DOHH2 (cell line): ENCODE measurements at regions not wholly inside any gene's neighbourhood (a gene's known extent, or its start where the extent isn't known, plus 50 kb on each side); places are given as distances from the start of the nearest gene placed in this dataset.

Experiments used
- H3F3A ChIP-seq: fragments of 200-600 bp; sonication (generic), shearing (Covaris generic); 2 replicates; pipeline ENCODE4 v1.6.0; 2016; ENCODE audit warnings: antibody characterized with exemption, mild to moderate bottlenecking; ENCODE audit not compliant: control insufficient read depth, insufficient read depth
- H3K27ac ChIP-seq: fragments of 200-600 bp; sonication (generic); 2 replicates; pipeline ENCODE4 v1.5.1; 2014; ENCODE audit warnings: low read depth, mild to moderate bottlenecking, low read length, moderate library complexity
- H3K27me3 ChIP-seq: fragments of 200-600 bp; sonication (generic); 2 replicates; pipeline ENCODE4 v1.6.1; 2014; ENCODE audit warnings: mild to moderate bottlenecking, low read length, mixed read lengths; ENCODE audit not compliant: control insufficient read depth
- H3K36me3 ChIP-seq: fragments of 200-600 bp; sonication (generic); 2 replicates; pipeline ENCODE4 v1.6.1; 2014; ENCODE audit warnings: mild to moderate bottlenecking, low read length, moderate library complexity, mixed read lengths; ENCODE audit not compliant: control insufficient read depth
- H3K4me1 ChIP-seq: fragments of 200-600 bp; sonication (generic); 2 replicates; pipeline ENCODE4 v1.6.1; 2014; ENCODE audit warnings: mild to moderate bottlenecking, low read length, mixed read lengths; ENCODE audit not compliant: control insufficient read depth
- H3K4me2 ChIP-seq: fragments of 200-600 bp; sonication (generic); 2 replicates; pipeline ENCODE4 v1.6.0; 2014; ENCODE audit warnings: mild to moderate bottlenecking, low read length, moderate library complexity
- H3K4me3 ChIP-seq: fragments of 200-600 bp; sonication (generic); 2 replicates; pipeline ENCODE4 v1.5.1; 2014; ENCODE audit warnings: mild to moderate bottlenecking, low read length, mixed read lengths
- H3K79me2 ChIP-seq: fragments of 200-600 bp; sonication (generic); 2 replicates; pipeline ENCODE4 v1.6.1; 2014; ENCODE audit warnings: mild to moderate bottlenecking, low read length, mixed read lengths; ENCODE audit not compliant: control insufficient read depth
- H3K9me2 ChIP-seq: fragments of 200-600 bp; sonication (generic); replicated peaks from 2 replicates; pipeline ENCODE4 v1.6.1; 2014; ENCODE audit warnings: mild to moderate bottlenecking, low read length, mixed read lengths; ENCODE audit not compliant: control insufficient read depth
- H3K9me3 ChIP-seq: fragments of 200-600 bp; sonication (generic); 2 replicates; pipeline ENCODE4 v1.6.1; 2014; ENCODE audit warnings: antibody characterized with exemption, low read length, mixed read lengths; ENCODE audit not compliant: control insufficient read depth, insufficient read depth
- H4K20me1 ChIP-seq: fragments of 200-600 bp; sonication (generic); 2 replicates; pipeline ENCODE4 v1.6.0; 2014; ENCODE audit warnings: low read depth, mild to moderate bottlenecking, antibody characterized with exemption, low read length, moderate library complexity; ENCODE audit not compliant: control insufficient read depth, insufficient read depth
- EZH2phosphoT487 ChIP-seq: fragments of 200-600 bp; sonication (generic); IDR thresholded peaks from 2 replicates; pipeline ENCODE4 v1.6.1; 2017; ENCODE audit warnings: borderline replicate concordance, mild to moderate bottlenecking, antibody characterized with exemption, low read length, moderate library complexity, mixed read lengths
- TF ChIP-seq, protein P1 (sequence below): fragments of 200-600 bp; sonication (generic); IDR thresholded peaks from one replicate; pipeline ENCODE4 v1.5.1; 2014; ENCODE audit warnings: antibody characterized with exemption, mild to moderate bottlenecking, low read depth, low read length; ENCODE audit not compliant: poor library complexity, severe bottlenecking

DNA sequence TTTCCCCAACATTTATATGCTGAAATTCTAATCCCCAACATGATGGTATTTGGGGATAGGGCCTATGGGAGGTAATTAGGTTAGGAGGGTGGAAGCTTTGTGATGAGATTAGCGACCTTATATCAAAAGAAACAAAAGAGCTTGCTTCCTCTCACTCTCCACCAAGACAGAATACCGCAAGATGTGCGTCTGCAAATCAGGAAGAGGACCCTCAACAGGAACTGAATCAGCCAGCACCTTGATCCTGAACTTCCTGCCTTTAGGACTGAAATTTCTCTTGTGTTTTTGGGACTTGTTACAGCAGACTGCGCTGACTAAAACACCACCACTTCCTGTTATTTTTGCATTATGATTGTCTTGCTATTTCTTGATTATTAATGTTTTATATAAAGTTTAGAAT is 1889.4 kb downstream of the C4orf33 start:
- TF ChIP-seq, protein P1, sequence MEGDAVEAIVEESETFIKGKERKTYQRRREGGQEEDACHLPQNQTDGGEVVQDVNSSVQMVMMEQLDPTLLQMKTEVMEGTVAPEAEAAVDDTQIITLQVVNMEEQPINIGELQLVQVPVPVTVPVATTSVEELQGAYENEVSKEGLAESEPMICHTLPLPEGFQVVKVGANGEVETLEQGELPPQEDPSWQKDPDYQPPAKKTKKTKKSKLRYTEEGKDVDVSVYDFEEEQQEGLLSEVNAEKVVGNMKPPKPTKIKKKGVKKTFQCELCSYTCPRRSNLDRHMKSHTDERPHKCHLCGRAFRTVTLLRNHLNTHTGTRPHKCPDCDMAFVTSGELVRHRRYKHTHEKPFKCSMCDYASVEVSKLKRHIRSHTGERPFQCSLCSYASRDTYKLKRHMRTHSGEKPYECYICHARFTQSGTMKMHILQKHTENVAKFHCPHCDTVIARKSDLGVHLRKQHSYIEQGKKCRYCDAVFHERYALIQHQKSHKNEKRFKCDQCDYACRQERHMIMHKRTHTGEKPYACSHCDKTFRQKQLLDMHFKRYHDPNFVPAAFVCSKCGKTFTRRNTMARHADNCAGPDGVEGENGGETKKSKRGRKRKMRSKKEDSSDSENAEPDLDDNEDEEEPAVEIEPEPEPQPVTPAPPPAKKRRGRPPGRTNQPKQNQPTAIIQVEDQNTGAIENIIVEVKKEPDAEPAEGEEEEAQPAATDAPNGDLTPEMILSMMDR: no peak
- no peak for TF ChIP-seq EZH2phosphoT487
- Histone ChIP-seq H3K4me3 (no peak overlapping the region), H3K4me2 (no peak overlapping the region), H4K20me1 (no peaks in the 10 kb centered on the region), H3F3A (no peaks in the 10 kb centered on the region), H3K27ac (no peak overlapping the region), H3K27me3 (no peaks in the 10 kb centered on the region), H3K4me1 (no peaks in the 10 kb centered on the region), H3K9me3 (no peaks in the 10 kb centered on the region), H3K9me2 (no peaks in the 10 kb centered on the region), H3K79me2 (no peaks in the 10 kb centered on the region), H3K36me3 (no peaks in the 10 kb centered on the region)

DNA sequence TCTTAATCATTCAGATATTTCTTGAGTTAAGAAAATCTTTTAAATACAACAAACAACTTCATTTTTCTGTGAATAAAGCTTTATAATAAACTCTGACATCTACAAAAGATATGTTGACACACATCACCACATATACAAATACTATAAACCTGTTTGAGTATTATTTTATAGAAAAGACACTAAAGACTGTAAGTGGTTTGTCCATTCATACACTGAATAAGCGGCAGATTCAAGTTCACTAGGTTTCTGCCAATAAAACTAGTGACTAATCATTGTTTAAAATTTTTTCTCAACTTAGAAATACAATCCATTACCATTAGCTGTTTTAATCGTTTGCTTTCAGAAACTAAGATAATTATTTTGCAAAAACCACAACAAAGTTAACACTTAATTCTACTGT is 1900.0 kb downstream of the C4orf33 start:
- Histone ChIP-seq H3K9me2 (no peaks in the 10 kb centered on the region), H3K36me3 (no peaks in the 10 kb centered on the region), H3K4me1 (no peaks in the 10 kb centered on the region), H3K4me3 (no peak overlapping the region), H3K9me3 (no peaks in the 10 kb centered on the region), H3K79me2 (no peaks in the 10 kb centered on the region), H3K27ac (no peak overlapping the region), H3F3A (no peaks in the 10 kb centered on the region), H4K20me1 (no peaks in the 10 kb centered on the region), H3K27me3 (no peaks in the 10 kb centered on the region), H3K4me2 (no peak overlapping the region)
- TF ChIP-seq, protein P1: no peak
- TF ChIP-seq EZH2phosphoT487: no peak

DNA sequence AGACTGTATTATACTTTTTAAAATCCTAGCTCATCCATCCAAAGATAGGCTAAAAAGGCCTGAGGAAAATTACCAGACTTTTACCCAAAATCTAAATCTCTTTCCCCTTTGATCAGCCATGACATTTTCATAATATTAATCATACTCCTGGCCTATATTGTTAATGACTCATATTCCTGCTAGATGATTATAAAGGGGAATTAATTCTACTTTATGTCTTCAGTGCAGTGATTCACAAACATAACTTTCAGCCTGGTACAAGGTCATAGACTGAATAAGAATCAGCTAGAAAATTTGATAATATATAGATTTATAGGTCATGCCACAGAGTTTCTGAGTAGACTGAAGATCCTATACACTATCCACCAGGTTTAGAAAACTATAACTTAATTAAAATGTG is 1905.4 kb downstream of the C4orf33 start:
- Histone ChIP-seq H4K20me1 (no peaks in the 10 kb centered on the region), H3K4me2 (no peak overlapping the region), H3K9me2 (no peaks in the 10 kb centered on the region), H3K79me2 (no peaks in the 10 kb centered on the region), H3F3A (no peaks in the 10 kb centered on the region), H3K27me3 (no peaks in the 10 kb centered on the region), H3K4me1 (no peaks in the 10 kb centered on the region), H3K27ac (no peak overlapping the region), H3K9me3 (no peaks in the 10 kb centered on the region), H3K36me3 (no peaks in the 10 kb centered on the region), H3K4me3 (no peak overlapping the region)
- TF ChIP-seq EZH2phosphoT487: no peak
- TF ChIP-seq, protein P1: no peak

DNA sequence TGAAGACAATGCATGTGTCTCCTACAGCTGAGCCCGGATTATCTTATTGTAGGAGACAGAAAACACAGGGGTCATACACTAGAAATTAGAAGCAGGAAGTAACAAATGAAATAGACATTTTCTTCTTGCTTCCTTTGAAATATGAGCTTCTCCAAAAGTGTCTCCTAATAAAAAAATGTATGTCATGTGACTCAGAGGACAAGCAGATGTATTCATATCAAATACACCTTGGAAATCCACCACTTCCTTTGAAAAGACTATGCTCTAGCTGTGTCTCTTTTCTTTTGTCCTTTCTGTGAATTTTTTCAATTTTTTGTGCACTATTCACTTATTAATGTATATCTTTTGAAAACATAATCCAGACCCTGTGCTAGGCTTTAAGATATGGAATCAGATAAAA is 1906.2 kb downstream of the C4orf33 start:
- no peaks in the 10 kb centered on the region for H3K36me3 ChIP-seq
- H3K79me2 ChIP-seq: no peaks in the 10 kb centered on the region
- H3F3A ChIP-seq: no peaks in the 10 kb centered on the region
- no peak overlapping the region for H3K27ac ChIP-seq
- no peaks in the 10 kb centered on the region for H4K20me1 ChIP-seq
- H3K9me2 ChIP-seq: no peaks in the 10 kb centered on the region
- H3K4me2 ChIP-seq: no peak overlapping the region
- H3K4me3 ChIP-seq: no peak overlapping the region
- no peaks in the 10 kb centered on the region for H3K27me3 ChIP-seq
- no peaks in the 10 kb centered on the region for H3K4me1 ChIP-seq
- no peaks in the 10 kb centered on the region for H3K9me3 ChIP-seq
- no peak for TF ChIP-seq EZH2phosphoT487
- TF ChIP-seq, protein P1: no peak
